ENCODE measurements at regions not wholly inside any gene's neighbourhood (a gene's known extent, or its start where the extent isn't known, plus 50 kb on each side); places are given as distances from the start of the nearest gene placed in this dataset.

- DNase-seq = no peak
- no peak overlapping the region for H2BK12ac ChIP-seq (ENCODE audit: insufficient read length, low read depth, low read length)
- no peak overlapping the region for H2AK5ac ChIP-seq (ENCODE audit: insufficient read length, low read length)
- H3K18ac ChIP-seq (ENCODE audit: insufficient read length, low read depth, low read length) = no peak overlapping the region
- H3K27ac Mint-ChIP-seq = no peak overlapping the region; a peak in 1 of 7 replicates
- no peak overlapping the region for H4K5ac ChIP-seq (ENCODE audit: insufficient read length, low read depth, low read length)
- H3K27me3 ChIP-seq (ENCODE audit: insufficient read depth, low read length) = no peaks in the 10 kb centered on the region
- H3K9me3 Mint-ChIP-seq = peaks cover 12 to 16% of the 10 kb centered on the region in 2 experiments; a peak in 4 of 5 replicates
- no peak overlapping the region for H3T11ph ChIP-seq (ENCODE audit: low read length)
- H3K23me2 ChIP-seq (ENCODE audit: insufficient read length, low read depth, low read length, poor library complexity, severe bottlenecking) = no peaks in the 10 kb centered on the region
- H2AFZ ChIP-seq (ENCODE audit: low read length) = no peak overlapping the region
- no peak overlapping the region for H4K91ac ChIP-seq (ENCODE audit: insufficient read length, low read depth, low read length)
- no CpG with 5 or more reads among the region's 3 CpGs for WGBS (ENCODE audit: extremely low coverage, insufficient read length, low lambda C conversion rate)
- no peak overlapping the region for H3K4me2 ChIP-seq (ENCODE audit: insufficient read depth, insufficient read length, low read length)
- H3K4ac ChIP-seq (ENCODE audit: low read depth, low read length) = no peak overlapping the region
- H3K27me3 Mint-ChIP-seq (ENCODE audit: low read depth) = no peaks in the 10 kb centered on the region
- H3K27ac ChIP-seq (ENCODE audit: insufficient read length, low read depth, low read length) = no peak overlapping the region
- no peaks in the 10 kb centered on the region for H3K79me2 ChIP-seq (ENCODE audit: insufficient read depth, low read length)
- H3K79me1 ChIP-seq (ENCODE audit: insufficient read depth, low read depth, low read length, poor library complexity, severe bottlenecking) = no peaks in the 10 kb centered on the region
- no peaks in the 10 kb centered on the region for H3K4me1 ChIP-seq (ENCODE audit: insufficient read depth, low read length)
- H2BK15ac ChIP-seq (ENCODE audit: low read depth, low read length) = no peak overlapping the region
- H3K9ac ChIP-seq (ENCODE audit: extremely low read depth, insufficient read length, low read length) = no peak overlapping the region
- H3K4me3 Mint-ChIP-seq = no peak overlapping the region
- no peak overlapping the region for H2BK5ac ChIP-seq (ENCODE audit: insufficient read length, low read length)
- no peak overlapping the region for H3K56ac ChIP-seq (ENCODE audit: insufficient read length, low read depth, low read length)
- no peaks in the 10 kb centered on the region for H4K20me1 ChIP-seq (ENCODE audit: control insufficient read depth, insufficient read depth, insufficient read length)
- no peak for TF ChIP-seq CTCF (conservative IDR thresholded peaks at IDR 0.05)
- H3K36me3 Mint-ChIP-seq (ENCODE audit: insufficient read depth in 1 of 3, low read depth in 3 of 3) = peaks cover 2 to 14% (median 5%) of the 10 kb centered on the region in 3 experiments; a peak in 5 of 7 replicates
- H3K4me1 Mint-ChIP-seq = peaks cover 4 to 8% of the 10 kb centered on the region in 2 experiments
- no peaks in the 10 kb centered on the region for H3K9me3 ChIP-seq (ENCODE audit: control insufficient read depth, low read depth, low read length)
- no peak overlapping the region for H2BK120ac ChIP-seq (ENCODE audit: low read depth, low read length, poor library complexity, severe bottlenecking)
- no peak overlapping the region for H2BK20ac ChIP-seq (ENCODE audit: low read depth, low read length, poor library complexity, severe bottlenecking)
- no peak overlapping the region for H4K8ac ChIP-seq (replicated peaks; ENCODE audit: insufficient read length, low read depth, low read length)
- no peak overlapping the region for H3K23ac ChIP-seq (ENCODE audit: insufficient read length, low read depth, low read length)
- H3K14ac ChIP-seq (ENCODE audit: insufficient read depth, low read length) = no peak overlapping the region
These were observed 101.3 kb upstream of the ZEB2 start for GRCh38 chr2:144621266-144621665.
